ENCODE measurements at regions not wholly inside any gene's neighbourhood (a gene's known extent, or its start where the extent isn't known, plus 50 kb on each side); places are given as distances from the start of the nearest gene placed in this dataset.
A peak's percentile ranks its signal among the peaks of the same experiment; 100 is the strongest.

DNA sequence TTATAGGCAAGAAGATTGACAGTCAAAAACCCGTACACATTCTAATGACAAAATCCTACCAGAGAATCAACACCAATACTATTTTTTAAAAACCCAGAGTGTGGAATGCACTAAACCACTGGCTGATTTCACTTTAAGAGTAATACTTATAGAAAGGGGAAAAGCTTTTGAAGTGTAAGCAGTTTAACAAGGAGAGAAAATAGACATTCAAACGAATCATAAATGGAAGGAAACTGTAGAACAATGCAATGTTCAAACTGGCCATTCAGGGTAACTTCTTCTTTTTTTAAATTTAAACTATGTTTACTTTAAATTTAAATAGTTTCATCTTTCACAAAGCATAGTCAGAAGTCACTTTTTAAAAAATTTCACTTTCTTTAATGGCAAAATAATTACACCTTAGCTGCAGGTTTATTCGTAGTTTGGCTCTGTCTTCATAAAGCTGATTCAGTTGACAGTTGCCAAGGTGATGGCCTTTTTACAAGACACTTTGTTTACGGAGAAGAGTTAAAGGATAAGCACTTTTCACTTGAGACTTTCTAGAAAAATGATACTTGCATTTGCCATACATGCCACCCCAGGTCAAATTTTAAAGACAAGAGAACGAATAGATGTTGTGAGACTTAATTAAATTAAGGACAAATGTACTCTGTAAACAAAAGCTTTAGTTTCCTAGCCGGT is 82.4 kb upstream of the KLF3 start:
- Histone ChIP-seq H3K9ac (ENCODE audit: low read length) (no peak overlapping the region), H2AK5ac (ENCODE audit: low read length) (no peak overlapping the region), H4K91ac (ENCODE audit: low read depth, low read length) (no peak overlapping the region), H2BK5ac (ENCODE audit: low read depth, low read length, poor library complexity) (no peak overlapping the region), H3K14ac (ENCODE audit: low read length) (no peak overlapping the region), H3K79me1 (ENCODE audit: low read length) (no peaks in the 10 kb centered on the region), H3K79me2 (ENCODE audit: control insufficient read depth, insufficient read depth, low read length, poor library complexity) (no peaks in the 10 kb centered on the region), H3K27me3 (ENCODE audit: insufficient read depth, low read length) (no peaks in the 10 kb centered on the region), H2AFZ (ENCODE audit: insufficient read depth, low read length, poor library complexity) (no peak overlapping the region), H4K12ac (ENCODE audit: low read depth, low read length) (no peak overlapping the region), H3K4ac (ENCODE audit: low read depth, low read length) (no peak overlapping the region), H2BK12ac (ENCODE audit: low read length) (no peak overlapping the region), H3K18ac (ENCODE audit: low read length) (no peak overlapping the region), H3K9me3 (ENCODE audit: insufficient read depth, low read depth, low read length) (no peaks in the 10 kb centered on the region), H3K4me3 (ENCODE audit: low read depth, low read length) (no peak overlapping the region), H3K23ac (ENCODE audit: low read length) (no peak overlapping the region), H4K8ac (ENCODE audit: low read depth, low read length) (no peak overlapping the region), H3K4me2 (ENCODE audit: low read length) (no peak overlapping the region), H3K36me3 (ENCODE audit: control insufficient read depth in 1 of 2, insufficient read depth in 2 of 2, low read length in 2 of 2) (no peaks in the 10 kb centered on the region), H3K4me1 (ENCODE audit: control insufficient read depth in 1 of 2, insufficient read depth in 2 of 2, low read length in 2 of 2) (no peaks in the 10 kb centered on the region), H3K27ac (ENCODE audit: low read depth, low read length) (no peak overlapping the region), H2BK120ac (ENCODE audit: insufficient read depth, low read length, poor library complexity) (no peak overlapping the region)
- no peak for DNase-seq
- no CpG with 5 or more reads among the region's 6 CpGs for WGBS (ENCODE audit: extremely low coverage, insufficient coverage, insufficient read length)

DNA sequence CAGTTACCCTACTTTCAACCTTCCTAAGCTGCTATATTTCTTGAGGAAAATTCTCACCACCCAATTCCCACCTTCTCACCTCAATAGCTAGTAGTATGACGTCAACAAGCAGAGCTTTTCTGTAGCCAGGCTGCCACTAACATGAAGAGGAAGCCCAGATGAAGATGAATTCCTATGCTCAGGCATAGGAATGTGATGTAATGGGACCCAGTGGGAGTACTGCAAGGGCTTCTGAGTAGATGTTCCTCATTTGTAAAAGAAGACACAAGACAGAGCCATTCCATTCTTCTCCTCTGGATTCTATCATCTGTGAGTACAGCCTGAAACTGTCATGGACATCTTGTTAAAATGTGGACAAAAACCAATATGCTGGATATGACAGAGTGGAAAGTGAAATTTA is 81.6 kb upstream of the KLF3 start:
- Histone ChIP-seq H2BK5ac (ENCODE audit: low read depth, low read length, poor library complexity) (no peak overlapping the region), H2BK120ac (ENCODE audit: insufficient read depth, low read length, poor library complexity) (no peak overlapping the region), H3K14ac (ENCODE audit: low read length) (no peak overlapping the region), H4K8ac (ENCODE audit: low read depth, low read length) (no peak overlapping the region), H3K9me3 (ENCODE audit: insufficient read depth, low read depth, low read length) (no peaks in the 10 kb centered on the region), H3K36me3 (ENCODE audit: control insufficient read depth in 1 of 2, insufficient read depth in 2 of 2, low read length in 2 of 2) (no peaks in the 10 kb centered on the region), H3K4ac (ENCODE audit: low read depth, low read length) (no peak overlapping the region), H3K23ac (ENCODE audit: low read length) (no peak overlapping the region), H3K18ac (ENCODE audit: low read length) (no peak overlapping the region), H3K4me2 (ENCODE audit: low read length) (no peak overlapping the region), H3K4me1 (ENCODE audit: control insufficient read depth in 1 of 2, insufficient read depth in 2 of 2, low read length in 2 of 2) (no peaks in the 10 kb centered on the region), H3K4me3 (ENCODE audit: low read depth, low read length) (no peak overlapping the region), H3K79me1 (ENCODE audit: low read length) (no peaks in the 10 kb centered on the region), H3K9ac (ENCODE audit: low read length) (no peak overlapping the region), H2AK5ac (ENCODE audit: low read length) (no peak overlapping the region), H2AFZ (ENCODE audit: insufficient read depth, low read length, poor library complexity) (no peak overlapping the region), H3K27me3 (ENCODE audit: insufficient read depth, low read length) (no peaks in the 10 kb centered on the region), H4K12ac (ENCODE audit: low read depth, low read length) (no peak overlapping the region), H3K27ac (ENCODE audit: low read depth, low read length) (no peak overlapping the region), H4K91ac (ENCODE audit: low read depth, low read length) (no peak overlapping the region), H3K79me2 (ENCODE audit: control insufficient read depth, insufficient read depth, low read length, poor library complexity) (no peaks in the 10 kb centered on the region), H2BK12ac (ENCODE audit: low read length) (no peak overlapping the region)
- DNase-seq, result no peak
- no CpG with 5 or more reads among the region's 1 CpG for WGBS (ENCODE audit: extremely low coverage, insufficient coverage, insufficient read length)

DNA sequence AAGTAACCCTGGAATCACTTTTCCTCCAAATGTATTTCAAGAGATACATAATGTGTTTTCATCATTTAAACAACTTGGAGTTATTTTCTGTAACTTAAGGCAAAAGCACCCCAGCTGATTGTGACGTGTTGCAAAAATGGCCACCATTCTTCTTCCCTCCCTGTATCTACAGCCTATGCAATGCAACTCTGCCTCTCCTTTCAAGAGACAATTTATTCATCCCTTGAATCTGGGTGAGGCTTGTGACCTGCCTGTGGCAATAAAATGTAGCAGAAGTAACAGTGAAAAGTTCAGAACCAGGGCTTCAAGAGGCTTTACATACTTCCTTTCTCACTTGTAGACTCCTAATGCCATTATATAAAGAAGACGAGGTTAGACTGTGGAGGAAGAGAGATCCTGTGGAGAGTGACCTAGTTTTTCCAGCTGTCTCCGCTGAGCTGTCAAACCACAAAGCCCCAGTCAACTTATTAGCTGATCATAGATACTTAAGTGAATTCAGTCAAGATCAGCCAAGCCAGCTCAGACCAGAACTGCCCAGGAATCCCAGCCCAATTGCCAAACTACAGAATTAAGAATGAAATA is 81.0 kb upstream of the KLF3 start:
- H3K9ac ChIP-seq (ENCODE audit: low read length), result no peak overlapping the region
- no peak overlapping the region for H4K8ac ChIP-seq (ENCODE audit: low read depth, low read length)
- no peak overlapping the region for H3K14ac ChIP-seq (ENCODE audit: low read length)
- no peak overlapping the region for H3K4me2 ChIP-seq (ENCODE audit: low read length)
- no peak overlapping the region for H3K4ac ChIP-seq (ENCODE audit: low read depth, low read length)
- no peak overlapping the region for H2BK120ac ChIP-seq (ENCODE audit: insufficient read depth, low read length, poor library complexity)
- no peaks in the 10 kb centered on the region for H3K79me1 ChIP-seq (ENCODE audit: low read length)
- H4K91ac ChIP-seq (ENCODE audit: low read depth, low read length), result no peak overlapping the region
- H3K23ac ChIP-seq (ENCODE audit: low read length), result no peak overlapping the region
- H2BK5ac ChIP-seq (ENCODE audit: low read depth, low read length, poor library complexity), result no peak overlapping the region
- no peaks in the 10 kb centered on the region for H3K27me3 ChIP-seq (ENCODE audit: insufficient read depth, low read length)
- no peak overlapping the region for H3K18ac ChIP-seq (ENCODE audit: low read length)
- no peak overlapping the region for H4K12ac ChIP-seq (ENCODE audit: low read depth, low read length)
- no peak for DNase-seq
- H3K9me3 ChIP-seq (ENCODE audit: insufficient read depth, low read depth, low read length), result no peaks in the 10 kb centered on the region
- no peak overlapping the region for H2AFZ ChIP-seq (ENCODE audit: insufficient read depth, low read length, poor library complexity)
- no peak overlapping the region for H2BK12ac ChIP-seq (ENCODE audit: low read length)
- no CpG with 5 or more reads among the region's 3 CpGs for WGBS (ENCODE audit: extremely low coverage, insufficient coverage, insufficient read length)
- H3K4me1 ChIP-seq (ENCODE audit: control insufficient read depth in 1 of 2, insufficient read depth in 2 of 2, low read length in 2 of 2), result no peaks in the 10 kb centered on the region
- H3K36me3 ChIP-seq (ENCODE audit: control insufficient read depth in 1 of 2, insufficient read depth in 2 of 2, low read length in 2 of 2), result no peaks in the 10 kb centered on the region
- H3K79me2 ChIP-seq (ENCODE audit: control insufficient read depth, insufficient read depth, low read length, poor library complexity), result no peaks in the 10 kb centered on the region
- H3K4me3 ChIP-seq (ENCODE audit: low read depth, low read length), result no peak overlapping the region
- no peak overlapping the region for H2AK5ac ChIP-seq (ENCODE audit: low read length)
- H3K27ac ChIP-seq (ENCODE audit: low read depth, low read length), result peak overlapping the region; percentile 67

DNA sequence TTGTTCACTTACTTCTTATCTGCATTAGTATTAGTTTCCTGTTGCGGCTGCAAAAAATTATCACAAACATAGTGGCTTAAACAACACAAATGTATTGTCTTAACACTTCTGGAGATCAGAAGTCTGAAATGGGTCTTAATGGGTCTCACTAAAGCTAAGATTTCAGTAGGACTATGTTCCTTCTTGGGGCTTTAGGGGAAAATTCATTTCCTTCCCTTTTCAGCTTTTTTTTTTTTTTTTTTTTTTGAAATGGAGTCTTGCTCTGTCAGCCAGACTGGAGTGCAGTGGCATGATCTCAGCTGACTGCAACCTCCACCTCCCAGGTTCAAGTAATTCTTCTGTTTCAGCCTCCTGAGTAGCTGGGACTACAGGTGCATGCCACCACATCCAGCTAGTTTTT is 78.1 kb upstream of the KLF3 start:
- no peak overlapping the region for H3K4me3 ChIP-seq (ENCODE audit: low read depth, low read length)
- no peak overlapping the region for H4K91ac ChIP-seq (ENCODE audit: low read depth, low read length)
- H3K79me1 ChIP-seq (ENCODE audit: low read length), result no peaks in the 10 kb centered on the region
- WGBS (ENCODE audit: extremely low coverage, insufficient coverage, insufficient read length), result no CpG with 5 or more reads among the region's 1 CpG
- no peaks in the 10 kb centered on the region for H3K36me3 ChIP-seq (ENCODE audit: control insufficient read depth in 1 of 2, insufficient read depth in 2 of 2, low read length in 2 of 2)
- H2BK120ac ChIP-seq (ENCODE audit: insufficient read depth, low read length, poor library complexity), result no peak overlapping the region
- no peak overlapping the region for H3K9ac ChIP-seq (ENCODE audit: low read length)
- H3K14ac ChIP-seq (ENCODE audit: low read length), result no peak overlapping the region
- H3K79me2 ChIP-seq (ENCODE audit: control insufficient read depth, insufficient read depth, low read length, poor library complexity), result no peaks in the 10 kb centered on the region
- H4K8ac ChIP-seq (ENCODE audit: low read depth, low read length), result no peak overlapping the region
- no peak overlapping the region for H2AFZ ChIP-seq (ENCODE audit: insufficient read depth, low read length, poor library complexity)
- no peak overlapping the region for H3K18ac ChIP-seq (ENCODE audit: low read length)
- no peak overlapping the region for H4K12ac ChIP-seq (ENCODE audit: low read depth, low read length)
- H3K9me3 ChIP-seq (ENCODE audit: insufficient read depth, low read depth, low read length), result no peaks in the 10 kb centered on the region
- H2BK12ac ChIP-seq (ENCODE audit: low read length), result no peak overlapping the region
- no peaks in the 10 kb centered on the region for H3K27me3 ChIP-seq (ENCODE audit: insufficient read depth, low read length)
- no peak for DNase-seq
- H3K23ac ChIP-seq (ENCODE audit: low read length), result no peak overlapping the region
- H2AK5ac ChIP-seq (ENCODE audit: low read length), result no peak overlapping the region
- H3K4ac ChIP-seq (ENCODE audit: low read depth, low read length), result no peak overlapping the region
- H3K27ac ChIP-seq (ENCODE audit: low read depth, low read length), result no peak overlapping the region
- H3K4me2 ChIP-seq (ENCODE audit: low read length), result no peak overlapping the region
- H3K4me1 ChIP-seq (ENCODE audit: control insufficient read depth in 1 of 2, insufficient read depth in 2 of 2, low read length in 2 of 2), result no peaks in the 10 kb centered on the region
- H2BK5ac ChIP-seq (ENCODE audit: low read depth, low read length, poor library complexity), result no peak overlapping the region
